Colonic mucosa (tissue), 4 donors: ENCODE measurements at regions not wholly inside any gene's neighbourhood (a gene's known extent, or its start where the extent isn't known, plus 50 kb on each side); places are given as distances from the start of the nearest gene placed in this dataset.

Experiments
- DNase-seq: peaks from one replicate; pipeline ENCODE4 v3.0.0-alpha.2; 2020
- H3K27ac ChIP-seq: fragments of 200-600 bp; one replicate; pipeline ENCODE4 v1.8.0; 2021
- H3K27me3 ChIP-seq: fragments of 200-600 bp; one replicate; pipeline ENCODE4 v1.8.0; 2021
- H3K36me3 ChIP-seq: fragments of 200-600 bp; one replicate; pipeline ENCODE4 v1.8.0; 2021
- H3K4me1 ChIP-seq: fragments of 200-600 bp; one replicate; pipeline ENCODE4 v1.8.0; 2021; ENCODE audit warnings: mild to moderate bottlenecking
- H3K4me3 ChIP-seq: fragments of 200-600 bp; one replicate; pipeline ENCODE4 v1.8.0; 2021
- H3K9ac ChIP-seq, 2 donors: one replicate each; pipeline ENCODE4 v1.7.0; 2013; ENCODE audit warnings: control low read depth in 2 of 2, low read depth in 2 of 2, low read length in 2 of 2
- H3K9me3 ChIP-seq: fragments of 200-600 bp; one replicate; pipeline ENCODE4 v1.8.0; 2021
- CTCF ChIP-seq: fragments of 200-600 bp; IDR thresholded peaks from one replicate; pipeline ENCODE4 v1.8.0; 2022; ENCODE audit warnings: antibody characterized with exemption, mild to moderate bottlenecking
- intact Hi-C: fragments of 100-400 bp; cut with DNase I; formaldehyde crosslinking; loops from one replicate; pipeline ENCODE4 v1.14.1; 2022
- donor health status: healthy.
- donor health status: DM: no; HTN: no; CAD: no.
- donor health status: DM: no; HTN: no; CAD: no.

GRCh38 chr1:181345146-181345545 is 138.2 kb upstream of the CACNA1E start:
- Histone ChIP-seq H3K9ac (no peak overlapping the region), H3K9me3 (no peaks in the 10 kb centered on the region), H3K4me1 (no peaks in the 10 kb centered on the region), H3K27ac (no peak overlapping the region), H3K36me3 (no peaks in the 10 kb centered on the region), H3K27me3 (no peaks in the 10 kb centered on the region), H3K4me3 (no peak overlapping the region)
- intact Hi-C loops = no loop called here
- DNase-seq = no peak
- TF ChIP-seq CTCF = no peak

GRCh38 chr1:181347495-181348390 is 135.6 kb upstream of the CACNA1E start:
- no peak for TF ChIP-seq CTCF

GRCh38 chr1:181349512-181349911 is 133.8 kb upstream of the CACNA1E start:
- Histone ChIP-seq H3K4me1 (no peaks in the 10 kb centered on the region), H3K27me3 (no peaks in the 10 kb centered on the region), H3K9ac (no peak overlapping the region), H3K36me3 (no peaks in the 10 kb centered on the region), H3K9me3 (no peaks in the 10 kb centered on the region), H3K27ac (no peak overlapping the region), H3K4me3 (no peak overlapping the region)
- no peak for TF ChIP-seq CTCF
- no peak for DNase-seq
- intact Hi-C loops = no loop called here

More at GRCh38 chr1:181347495-181348390, 135.6 kb upstream of the CACNA1E start:
- Histone ChIP-seq H3K27me3 (no peaks in the 10 kb centered on the region), H3K27ac (no peak overlapping the region), H3K4me3 (no peak overlapping the region), H3K9ac (no peak overlapping the region), H3K4me1 (no peaks in the 10 kb centered on the region), H3K36me3 (no peaks in the 10 kb centered on the region), H3K9me3 (no peaks in the 10 kb centered on the region)
- no peak for DNase-seq
- intact Hi-C loops = no loop called here

- Histone ChIP-seq H3K36me3 (no peaks in the 10 kb centered on the region), H3K9me3 (no peaks in the 10 kb centered on the region), H3K9ac (no peak overlapping the region), H3K4me1 (no peaks in the 10 kb centered on the region), H3K27me3 (no peaks in the 10 kb centered on the region), H3K27ac (no peak overlapping the region), H3K4me3 (no peak overlapping the region)
- DNase-seq = no peak
- no peak for TF ChIP-seq CTCF
- intact Hi-C loops = no loop called here
These were observed 133.2 kb upstream of the CACNA1E start for GRCh38 chr1:181350131-181350530.

GRCh38 chr1:181351740-181352139 is 131.6 kb upstream of the CACNA1E start:
- Histone ChIP-seq H3K27ac (no peak overlapping the region), H3K27me3 (no peaks in the 10 kb centered on the region), H3K4me1 (no peaks in the 10 kb centered on the region), H3K36me3 (no peaks in the 10 kb centered on the region), H3K9me3 (no peaks in the 10 kb centered on the region), H3K9ac (no peak overlapping the region), H3K4me3 (no peak overlapping the region)
- DNase-seq = no peak
- no peak for TF ChIP-seq CTCF
- intact Hi-C loops = no loop called here
